Ovary (tissue), 3 donors: ENCODE measurements at regions not wholly inside any gene's neighbourhood (a gene's known extent, or its start where the extent isn't known, plus 50 kb on each side); places are given as distances from the start of the nearest gene placed in this dataset.

ENCODE experiments used
- POLR2A ChIP-seq: fragments of 450-650 bp; IDR thresholded peaks from one replicate; pipeline ENCODE4 v1.6.1; 2017; ENCODE audit warnings: antibody characterized with exemption, mild to moderate bottlenecking, moderate library complexity
- TF ChIP-seq, protein P1 (sequence below), 3 donors: fragments of 450-650 bp in 2 of 3; fragments of 200-600 bp in 1 of 3; IDR thresholded peaks; one replicate each; pipeline versions ENCODE4 v1.5.1 to v1.8.0; 2016 to 2022; ENCODE audit warnings: antibody characterized with exemption in 3 of 3, mild to moderate bottlenecking in 1 of 3
- donor health status: DM: no; HTN: no; CAD: no.

- no peak for TF ChIP-seq POLR2A
- TF ChIP-seq, protein P1, sequence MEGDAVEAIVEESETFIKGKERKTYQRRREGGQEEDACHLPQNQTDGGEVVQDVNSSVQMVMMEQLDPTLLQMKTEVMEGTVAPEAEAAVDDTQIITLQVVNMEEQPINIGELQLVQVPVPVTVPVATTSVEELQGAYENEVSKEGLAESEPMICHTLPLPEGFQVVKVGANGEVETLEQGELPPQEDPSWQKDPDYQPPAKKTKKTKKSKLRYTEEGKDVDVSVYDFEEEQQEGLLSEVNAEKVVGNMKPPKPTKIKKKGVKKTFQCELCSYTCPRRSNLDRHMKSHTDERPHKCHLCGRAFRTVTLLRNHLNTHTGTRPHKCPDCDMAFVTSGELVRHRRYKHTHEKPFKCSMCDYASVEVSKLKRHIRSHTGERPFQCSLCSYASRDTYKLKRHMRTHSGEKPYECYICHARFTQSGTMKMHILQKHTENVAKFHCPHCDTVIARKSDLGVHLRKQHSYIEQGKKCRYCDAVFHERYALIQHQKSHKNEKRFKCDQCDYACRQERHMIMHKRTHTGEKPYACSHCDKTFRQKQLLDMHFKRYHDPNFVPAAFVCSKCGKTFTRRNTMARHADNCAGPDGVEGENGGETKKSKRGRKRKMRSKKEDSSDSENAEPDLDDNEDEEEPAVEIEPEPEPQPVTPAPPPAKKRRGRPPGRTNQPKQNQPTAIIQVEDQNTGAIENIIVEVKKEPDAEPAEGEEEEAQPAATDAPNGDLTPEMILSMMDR (IDR thresholded peaks at IDR 0.05) = no peak
Measured at GRCh38 chr3:72606005-72606800, 242.0 kb downstream of the SHQ1 start.
